ENCODE measurements at regions not wholly inside any gene's neighbourhood (a gene's known extent, or its start where the extent isn't known, plus 50 kb on each side); places are given as distances from the start of the nearest gene placed in this dataset.

DNA sequence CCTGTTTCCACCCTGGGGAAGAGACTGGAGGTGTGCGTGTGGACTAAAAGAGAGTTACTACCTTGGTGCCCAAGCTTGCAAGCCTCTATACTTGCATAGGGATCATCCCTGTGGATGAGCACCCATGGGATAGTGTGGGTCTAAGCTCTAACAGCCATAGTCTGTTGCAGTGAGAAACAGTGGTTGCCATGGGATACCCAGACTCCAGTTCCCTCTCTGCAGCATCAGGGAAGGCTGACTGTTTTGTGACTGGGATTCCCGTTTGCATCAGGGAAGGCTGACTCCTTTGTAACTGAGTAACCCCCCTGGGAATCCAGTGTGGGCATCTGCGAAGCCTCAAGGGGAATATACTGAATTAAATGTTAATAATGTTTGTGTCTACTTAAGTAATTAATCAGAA is 196.1 kb downstream of the ZNF621 start:
- no peaks in the 10 kb centered on the region for H3K36me3 Mint-ChIP-seq
- WGBS (ENCODE audit: insufficient coverage): 82% methylated on average over 2 of the region's 3 CpGs
- peaks cover 11 to 15% of the 10 kb centered on the region in 2 donors for H3K4me1 ChIP-seq (ENCODE audit: control insufficient read depth in 1 of 2, insufficient read depth in 2 of 2, low read length in 2 of 2)
- intact Hi-C loops (cut with micrococcal nuclease): no loop called here
- DNase-seq: no peak
- H3K4me3 ChIP-seq (replicated peaks in 1 of 3; ENCODE audit: low read depth in 2 of 3, low read length in 3 of 3): no peak overlapping the region
- TF ChIP-seq, protein P1, sequence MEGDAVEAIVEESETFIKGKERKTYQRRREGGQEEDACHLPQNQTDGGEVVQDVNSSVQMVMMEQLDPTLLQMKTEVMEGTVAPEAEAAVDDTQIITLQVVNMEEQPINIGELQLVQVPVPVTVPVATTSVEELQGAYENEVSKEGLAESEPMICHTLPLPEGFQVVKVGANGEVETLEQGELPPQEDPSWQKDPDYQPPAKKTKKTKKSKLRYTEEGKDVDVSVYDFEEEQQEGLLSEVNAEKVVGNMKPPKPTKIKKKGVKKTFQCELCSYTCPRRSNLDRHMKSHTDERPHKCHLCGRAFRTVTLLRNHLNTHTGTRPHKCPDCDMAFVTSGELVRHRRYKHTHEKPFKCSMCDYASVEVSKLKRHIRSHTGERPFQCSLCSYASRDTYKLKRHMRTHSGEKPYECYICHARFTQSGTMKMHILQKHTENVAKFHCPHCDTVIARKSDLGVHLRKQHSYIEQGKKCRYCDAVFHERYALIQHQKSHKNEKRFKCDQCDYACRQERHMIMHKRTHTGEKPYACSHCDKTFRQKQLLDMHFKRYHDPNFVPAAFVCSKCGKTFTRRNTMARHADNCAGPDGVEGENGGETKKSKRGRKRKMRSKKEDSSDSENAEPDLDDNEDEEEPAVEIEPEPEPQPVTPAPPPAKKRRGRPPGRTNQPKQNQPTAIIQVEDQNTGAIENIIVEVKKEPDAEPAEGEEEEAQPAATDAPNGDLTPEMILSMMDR (IDR thresholded peaks at IDR 0.05): no peak
- no peaks in the 10 kb centered on the region for H3K79me2 ChIP-seq (ENCODE audit: insufficient read depth, low read length)
- no peaks in the 10 kb centered on the region for H3K36me3 ChIP-seq (replicated peaks in 1 of 2; ENCODE audit: control insufficient read depth in 1 of 2, insufficient read depth in 2 of 2, low read length in 2 of 2)
- no peaks in the 10 kb centered on the region for H4K20me1 ChIP-seq (ENCODE audit: insufficient read depth, low read length)
- H3K4me3 Mint-ChIP-seq: no peak overlapping the region
- no peak overlapping the region for H2AFZ ChIP-seq (ENCODE audit: insufficient read depth, low read depth, low read length, poor library complexity, severe bottlenecking)
- no peaks in the 10 kb centered on the region for H3K9me3 Mint-ChIP-seq
- peaks cover 0 to 6% (median 5%) of the 10 kb centered on the region in 3 donors for H3K27me3 Mint-ChIP-seq (ENCODE audit: low read depth in 3 of 3)
- no peak overlapping the region for H3K9ac ChIP-seq (ENCODE audit: insufficient read depth, low read length, poor library complexity, severe bottlenecking)
- H3K27ac Mint-ChIP-seq: peak overlapping the region in 2 of 7 donors; percentile 58 to 74
- no peak overlapping the region for H3K4me2 ChIP-seq (replicated peaks; ENCODE audit: extremely low read depth, low read length, poor library complexity, severe bottlenecking)
- no peaks in the 10 kb centered on the region for H3K27me3 ChIP-seq (ENCODE audit: control insufficient read depth in 2 of 2, insufficient read depth in 2 of 2, low read length in 2 of 2)
- no peaks in the 10 kb centered on the region for H3K9me3 ChIP-seq (replicated peaks in 1 of 2; ENCODE audit: control insufficient read depth in 1 of 2, insufficient read depth in 1 of 2, low read length in 2 of 2)
- H3K27ac ChIP-seq (ENCODE audit: low read depth in 1 of 2, low read length in 2 of 2): no peak overlapping the region
- peaks cover 16% of the 10 kb centered on the region for H3K4me1 Mint-ChIP-seq

DNA sequence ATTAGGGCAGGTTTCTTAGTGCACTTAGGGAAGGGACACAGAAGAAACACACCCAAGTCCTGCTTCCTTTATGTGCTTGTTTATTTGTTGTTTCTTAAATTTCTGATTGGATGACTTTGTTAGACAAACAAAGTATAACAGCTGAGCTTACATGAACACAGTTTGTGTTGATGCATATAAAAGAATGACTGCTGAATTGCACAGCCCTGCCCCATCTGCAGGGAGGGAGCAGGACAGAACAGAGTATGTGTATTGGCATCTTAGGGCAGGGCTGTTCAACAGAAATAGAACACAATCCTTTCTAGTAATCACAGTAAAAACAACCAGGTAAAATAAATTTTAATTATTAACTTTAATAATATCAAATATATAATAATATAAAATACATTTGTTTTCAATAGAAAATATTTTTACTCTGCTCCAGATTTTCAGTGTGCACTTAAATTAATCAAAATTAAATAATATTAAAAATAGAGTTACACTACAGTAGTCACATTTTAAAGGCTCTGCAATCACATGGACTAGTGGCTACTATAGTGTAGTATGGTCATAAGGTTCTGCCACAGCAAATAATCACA is 198.4 kb downstream of the ZNF621 start:
- intact Hi-C loops (cut with micrococcal nuclease): no loop called here
- Histone ChIP-seq H3K4me3 (replicated peaks in 1 of 3; ENCODE audit: low read depth in 2 of 3, low read length in 3 of 3) (no peak overlapping the region), H4K20me1 (ENCODE audit: insufficient read depth, low read length) (no peaks in the 10 kb centered on the region), H3K4me1 (ENCODE audit: control insufficient read depth in 1 of 2, insufficient read depth in 2 of 2, low read length in 2 of 2) (peaks cover 6 to 9% of the 10 kb centered on the region in 2 donors), H3K27me3 (ENCODE audit: control insufficient read depth in 2 of 2, insufficient read depth in 2 of 2, low read length in 2 of 2) (no peaks in the 10 kb centered on the region), H2AFZ (ENCODE audit: insufficient read depth, low read depth, low read length, poor library complexity, severe bottlenecking) (no peak overlapping the region), H3K79me2 (ENCODE audit: insufficient read depth, low read length) (no peaks in the 10 kb centered on the region), H3K27ac (ENCODE audit: low read depth in 1 of 2, low read length in 2 of 2) (no peak overlapping the region), H3K36me3 (replicated peaks in 1 of 2; ENCODE audit: control insufficient read depth in 1 of 2, insufficient read depth in 2 of 2, low read length in 2 of 2) (no peaks in the 10 kb centered on the region), H3K9me3 (replicated peaks in 1 of 2; ENCODE audit: control insufficient read depth in 1 of 2, insufficient read depth in 1 of 2, low read length in 2 of 2) (no peaks in the 10 kb centered on the region), H3K9ac (ENCODE audit: insufficient read depth, low read length, poor library complexity, severe bottlenecking) (no peak overlapping the region), H3K4me2 (replicated peaks; ENCODE audit: extremely low read depth, low read length, poor library complexity, severe bottlenecking) (no peak overlapping the region)
- Mint-ChIP-seq H3K4me3 (no peak overlapping the region), H3K27me3 (ENCODE audit: low read depth in 3 of 3) (peaks cover 1 to 8% (median 5%) of the 10 kb centered on the region in 3 donors), H3K36me3 (no peaks in the 10 kb centered on the region), H3K9me3 (no peaks in the 10 kb centered on the region), H3K27ac (no peak overlapping the region), H3K4me1 (peaks cover 9% of the 10 kb centered on the region)
- no peak for DNase-seq
- TF ChIP-seq, protein P1 (IDR thresholded peaks at IDR 0.05): no peak

All from CD14-positive monocyte (primary cell).